ENCODE measurements at regions not wholly inside any gene's neighbourhood (a gene's known extent, or its start where the extent isn't known, plus 50 kb on each side); places are given as distances from the start of the nearest gene placed in this dataset.

GRCh38 chr2:126824663-126825062, 74.0 kb upstream of the TEX51 start:
- Mint-ChIP-seq H3K27me3 (peaks cover 12% of the 10 kb centered on the region), H3K27ac (no peak overlapping the region), H3K4me1 (ENCODE audit: low read depth) (no peaks in the 10 kb centered on the region), H3K9me3 (no peaks in the 10 kb centered on the region), H3K4me3 (no peak overlapping the region), H3K36me3 (ENCODE audit: low read depth) (no peaks in the 10 kb centered on the region)
- CTCF ChIA-PET = interaction anchor here (1.2 kb wide), 1 partner anchor 148 kb away, joined by 4 read pairs; no protein-coding TSS in a partner anchor
- ATAC-seq (peak; percentile 39), DNase-seq (peak; percentile 24)
- intact Hi-C loops (cut with micrococcal nuclease) = no loop called here
- POLR2A ChIA-PET = no interaction called here
- no peak for TF ChIP-seq CTCF (IDR thresholded peaks at IDR 0.05)

DNA sequence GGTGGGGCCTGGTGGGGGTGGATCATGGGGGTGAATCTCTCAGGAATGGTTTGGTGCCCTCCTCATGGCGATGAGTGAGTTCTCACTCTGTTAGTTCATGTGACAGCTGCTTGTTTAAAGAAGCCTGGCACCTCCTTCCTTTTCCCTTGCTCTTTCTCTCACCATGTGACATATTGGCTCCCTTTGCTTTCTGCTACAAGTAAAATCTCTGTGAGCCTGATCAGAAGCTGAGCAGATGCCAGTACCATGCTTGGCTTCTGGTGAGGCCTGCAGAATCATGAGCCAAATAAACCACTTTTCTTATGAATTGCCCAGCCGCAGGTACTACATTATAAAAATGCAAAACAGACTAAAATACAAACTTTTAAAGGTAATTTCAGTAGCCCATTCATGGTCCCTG, 73.4 kb upstream of the TEX51 start:
- DNase-seq (no peak), ATAC-seq (no peak)
- no peaks in the 10 kb centered on the region for H3K36me3 Mint-ChIP-seq (ENCODE audit: low read depth)
- no peak overlapping the region for H3K27ac Mint-ChIP-seq
- intact Hi-C loops (cut with micrococcal nuclease) = no loop called here
- CTCF ChIA-PET = no interaction called here
- no peaks in the 10 kb centered on the region for H3K9me3 Mint-ChIP-seq
- TF ChIP-seq CTCF (IDR thresholded peaks at IDR 0.05) = no peak
- H3K27me3 Mint-ChIP-seq = peaks cover 6% of the 10 kb centered on the region
- no peaks in the 10 kb centered on the region for H3K4me1 Mint-ChIP-seq (ENCODE audit: low read depth)
- POLR2A ChIA-PET = no interaction called here
- no peak overlapping the region for H3K4me3 Mint-ChIP-seq

- no peaks in the 10 kb centered on the region for H3K36me3 Mint-ChIP-seq (ENCODE audit: low read depth)
Observed at GRCh38 chr2:126826491-126826890, 72.2 kb upstream of the TEX51 start.

GRCh38 chr2:126827371-126827770, 71.3 kb upstream of the TEX51 start:
- ChIA-PET POLR2A (no interaction called here), CTCF (interaction anchor here (1.6 kb wide), 1 partner anchor 145 kb away, joined by 5 read pairs; no protein-coding TSS in a partner anchor)
- Mint-ChIP-seq H3K27me3 (peaks cover 3% of the 10 kb centered on the region), H3K36me3 (ENCODE audit: low read depth) (no peaks in the 10 kb centered on the region), H3K4me1 (ENCODE audit: low read depth) (no peaks in the 10 kb centered on the region), H3K9me3 (no peaks in the 10 kb centered on the region), H3K4me3 (no peak overlapping the region), H3K27ac (no peak overlapping the region)
- ATAC-seq (no peak), DNase-seq (no peak)
- no peak for TF ChIP-seq CTCF (IDR thresholded peaks at IDR 0.05)
- intact Hi-C loops (cut with micrococcal nuclease) = no loop called here

More at GRCh38 chr2:126826491-126826890, 72.2 kb upstream of the TEX51 start:
- DNase-seq (no peak), ATAC-seq (no peak)
- H3K9me3 Mint-ChIP-seq = no peaks in the 10 kb centered on the region
- no peaks in the 10 kb centered on the region for H3K4me1 Mint-ChIP-seq (ENCODE audit: low read depth)
- no peak for TF ChIP-seq CTCF (IDR thresholded peaks at IDR 0.05)
- ChIA-PET POLR2A (no interaction called here), CTCF (interaction anchor here (1.6 kb wide), 1 partner anchor 145 kb away, joined by 5 read pairs; no protein-coding TSS in a partner anchor)
- H3K27me3 Mint-ChIP-seq = peaks cover 5% of the 10 kb centered on the region
- H3K27ac Mint-ChIP-seq = no peak overlapping the region
- intact Hi-C loops (cut with micrococcal nuclease) = no loop called here
- no peak overlapping the region for H3K4me3 Mint-ChIP-seq

- intact Hi-C loops (cut with micrococcal nuclease) = no loop called here
- TF ChIP-seq CTCF (IDR thresholded peaks at IDR 0.05) = no peak
- ChIA-PET POLR2A (no interaction called here), CTCF (no interaction called here)
- H3K27ac Mint-ChIP-seq = no peak overlapping the region
- H3K9me3 Mint-ChIP-seq = no peaks in the 10 kb centered on the region
- DNase-seq (no peak), ATAC-seq (no peak)
- peaks cover 3% of the 10 kb centered on the region for H3K27me3 Mint-ChIP-seq
- no peaks in the 10 kb centered on the region for H3K4me1 Mint-ChIP-seq (ENCODE audit: low read depth)
- H3K4me3 Mint-ChIP-seq = no peak overlapping the region
- H3K36me3 Mint-ChIP-seq (ENCODE audit: low read depth) = no peaks in the 10 kb centered on the region
Observed at GRCh38 chr2:126828051-126828450, 70.6 kb upstream of the TEX51 start.
